Upper lobe of right lung (tissue), 1 donor: ENCODE measurements at regions not wholly inside any gene's neighbourhood (a gene's known extent, or its start where the extent isn't known, plus 50 kb on each side); places are given as distances from the start of the nearest gene placed in this dataset.

Source experiments
- ATAC-seq: fragments of 200-7000 bp; cut with Tn5 transposase; one replicate; pipeline ENCODE4 v1.9.1; 2020; ENCODE audit warnings: mild to moderate bottlenecking, moderate library complexity
- DNase-seq: peaks from one replicate; pipeline ENCODE4 v3.0.0-alpha.2; 2020
- H3K27ac ChIP-seq: fragments of 200-600 bp; one replicate; pipeline ENCODE4 v1.8.0; 2022
- H3K27me3 ChIP-seq: fragments of 200-600 bp; one replicate; pipeline ENCODE4 v1.8.0; 2022; ENCODE audit warnings: mild to moderate bottlenecking
- H3K36me3 ChIP-seq: fragments of 200-600 bp; one replicate; pipeline ENCODE4 v1.8.0; 2022
- H3K4me1 ChIP-seq: fragments of 200-600 bp; one replicate; pipeline ENCODE4 v1.8.0; 2022
- H3K4me3 ChIP-seq: fragments of 200-600 bp; one replicate; pipeline ENCODE4 v1.8.0; 2022; ENCODE audit warnings: mild to moderate bottlenecking
- H3K9me3 ChIP-seq: fragments of 200-600 bp; one replicate; pipeline ENCODE4 v1.8.0; 2022
- intact Hi-C: fragments of 100-400 bp; cut with DNase I; formaldehyde crosslinking; loops from one replicate; pipeline ENCODE4 v1.11.0; 2022
- TF ChIP-seq, protein P1 (sequence below): fragments of 200-600 bp; IDR thresholded peaks from one replicate; pipeline ENCODE4 v1.8.0; 2022; ENCODE audit warnings: antibody characterized with exemption
- donor health status: DM: no; HTN: yes; CAD: no; lungs with severe emphysema.

DNA sequence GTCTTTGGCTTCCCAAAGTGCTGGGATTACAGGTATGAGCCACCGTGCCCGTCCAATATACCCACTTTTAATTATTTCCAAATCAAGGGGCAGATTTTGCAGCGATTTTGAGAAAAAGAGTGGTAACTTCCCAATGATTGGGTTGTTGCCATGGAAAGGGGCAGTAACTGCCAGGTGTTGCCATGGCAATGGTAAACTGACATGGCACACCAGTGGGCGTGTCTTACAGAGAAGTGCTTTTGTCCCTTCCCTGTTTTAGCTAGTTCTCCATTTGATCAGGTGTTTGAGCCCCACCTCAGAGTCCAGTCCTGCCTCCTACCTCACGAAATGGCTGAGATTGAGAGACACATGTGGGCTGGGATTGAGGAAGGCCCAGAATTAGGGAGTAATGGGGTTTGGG is 86.3 kb upstream of the IER5L start:
- H3K36me3 ChIP-seq = no peaks in the 10 kb centered on the region
- intact Hi-C loops = no loop called here
- peaks cover 4% of the 10 kb centered on the region for H3K4me1 ChIP-seq
- TF ChIP-seq, protein P1, sequence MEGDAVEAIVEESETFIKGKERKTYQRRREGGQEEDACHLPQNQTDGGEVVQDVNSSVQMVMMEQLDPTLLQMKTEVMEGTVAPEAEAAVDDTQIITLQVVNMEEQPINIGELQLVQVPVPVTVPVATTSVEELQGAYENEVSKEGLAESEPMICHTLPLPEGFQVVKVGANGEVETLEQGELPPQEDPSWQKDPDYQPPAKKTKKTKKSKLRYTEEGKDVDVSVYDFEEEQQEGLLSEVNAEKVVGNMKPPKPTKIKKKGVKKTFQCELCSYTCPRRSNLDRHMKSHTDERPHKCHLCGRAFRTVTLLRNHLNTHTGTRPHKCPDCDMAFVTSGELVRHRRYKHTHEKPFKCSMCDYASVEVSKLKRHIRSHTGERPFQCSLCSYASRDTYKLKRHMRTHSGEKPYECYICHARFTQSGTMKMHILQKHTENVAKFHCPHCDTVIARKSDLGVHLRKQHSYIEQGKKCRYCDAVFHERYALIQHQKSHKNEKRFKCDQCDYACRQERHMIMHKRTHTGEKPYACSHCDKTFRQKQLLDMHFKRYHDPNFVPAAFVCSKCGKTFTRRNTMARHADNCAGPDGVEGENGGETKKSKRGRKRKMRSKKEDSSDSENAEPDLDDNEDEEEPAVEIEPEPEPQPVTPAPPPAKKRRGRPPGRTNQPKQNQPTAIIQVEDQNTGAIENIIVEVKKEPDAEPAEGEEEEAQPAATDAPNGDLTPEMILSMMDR = no peak
- DNase-seq (no peak), ATAC-seq (no peak)
- H3K4me3 ChIP-seq = no peak overlapping the region
- H3K27ac ChIP-seq = no peak overlapping the region
- no peaks in the 10 kb centered on the region for H3K9me3 ChIP-seq
- H3K27me3 ChIP-seq = no peaks in the 10 kb centered on the region

DNA sequence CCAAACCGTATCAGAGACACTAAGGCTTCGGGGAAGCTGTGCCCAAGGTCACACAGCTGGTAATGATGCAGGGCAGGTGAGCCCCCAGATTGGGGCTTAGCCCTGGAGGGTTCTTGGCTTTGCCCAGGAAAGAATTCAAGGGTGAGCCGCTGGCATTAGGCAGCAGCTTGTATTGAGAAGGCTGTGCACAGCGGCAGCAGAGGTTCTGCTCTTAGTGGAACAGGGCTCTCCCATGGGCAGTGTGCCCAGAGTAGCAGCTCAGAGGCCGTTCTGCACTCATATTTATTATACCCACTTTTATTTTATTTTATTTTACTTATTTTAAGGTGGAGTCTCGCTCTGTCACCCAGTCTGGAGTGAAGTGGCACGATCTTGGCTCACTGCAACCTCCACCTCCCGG is 85.8 kb upstream of the IER5L start:
- H3K9me3 ChIP-seq = no peaks in the 10 kb centered on the region
- no peaks in the 10 kb centered on the region for H3K36me3 ChIP-seq
- no peak overlapping the region for H3K27ac ChIP-seq
- H3K4me1 ChIP-seq = peaks cover 7% of the 10 kb centered on the region
- no peak overlapping the region for H3K4me3 ChIP-seq
- TF ChIP-seq, protein P1 = no peak
- H3K27me3 ChIP-seq = no peaks in the 10 kb centered on the region
- DNase-seq (no peak), ATAC-seq (no peak)
- intact Hi-C loops = no loop called here

DNA sequence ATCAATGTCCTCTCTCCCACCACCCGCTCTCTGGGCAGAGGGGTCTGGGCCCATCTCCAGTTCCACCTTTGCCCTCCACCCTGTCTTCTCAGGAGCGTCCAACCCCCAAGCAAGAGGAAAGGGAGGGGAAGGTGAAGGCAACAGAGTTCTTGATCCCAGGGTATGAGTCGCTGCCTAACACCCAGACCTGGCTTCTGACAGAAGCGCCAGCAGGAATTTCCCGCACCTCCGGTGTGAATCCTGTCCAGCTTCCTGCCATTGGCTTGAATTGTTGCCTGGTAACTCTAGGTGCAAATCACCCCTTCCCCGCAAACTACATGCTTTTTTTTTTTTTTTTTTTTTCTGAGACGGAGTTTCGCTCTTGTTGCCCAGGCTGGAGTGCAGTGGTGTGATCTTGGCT is 84.2 kb upstream of the IER5L start:
- Histone ChIP-seq H3K4me1 (peaks cover 15% of the 10 kb centered on the region), H3K9me3 (no peaks in the 10 kb centered on the region), H3K36me3 (no peaks in the 10 kb centered on the region), H3K27me3 (peaks cover 10% of the 10 kb centered on the region), H3K4me3 (no peak overlapping the region), H3K27ac (no peak overlapping the region)
- ATAC-seq = no peak
- TF ChIP-seq, protein P1 = no peak
- DNase-seq = peak; percentile 37
- intact Hi-C loops = no loop called here

DNA sequence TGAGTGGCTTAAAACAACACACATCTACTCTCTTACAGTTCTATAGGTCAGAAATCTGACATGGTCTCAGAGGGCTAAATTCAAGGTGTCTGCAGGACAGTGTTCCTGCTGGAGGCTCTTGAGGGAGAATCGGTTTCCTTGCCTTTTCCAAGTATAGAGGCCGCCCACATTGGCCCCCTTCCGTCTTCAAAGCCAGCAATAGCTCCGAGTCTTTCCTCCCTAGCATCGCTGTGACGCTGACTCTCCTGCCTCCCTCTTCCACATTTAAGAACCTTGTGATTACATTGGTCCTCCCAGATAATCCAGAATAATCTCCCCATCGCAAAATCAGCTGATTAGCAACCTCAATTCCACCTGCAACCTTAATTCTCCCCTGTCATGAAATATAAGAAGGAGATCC is 81.3 kb upstream of the IER5L start:
- Histone ChIP-seq H3K4me1 (peaks cover 15% of the 10 kb centered on the region), H3K27me3 (peaks cover 10% of the 10 kb centered on the region), H3K4me3 (no peak overlapping the region), H3K27ac (no peak overlapping the region), H3K9me3 (no peaks in the 10 kb centered on the region), H3K36me3 (no peaks in the 10 kb centered on the region)
- DNase-seq (peak; percentile 12), ATAC-seq (no peak)
- intact Hi-C loops = no loop called here
- TF ChIP-seq, protein P1 = no peak

DNA sequence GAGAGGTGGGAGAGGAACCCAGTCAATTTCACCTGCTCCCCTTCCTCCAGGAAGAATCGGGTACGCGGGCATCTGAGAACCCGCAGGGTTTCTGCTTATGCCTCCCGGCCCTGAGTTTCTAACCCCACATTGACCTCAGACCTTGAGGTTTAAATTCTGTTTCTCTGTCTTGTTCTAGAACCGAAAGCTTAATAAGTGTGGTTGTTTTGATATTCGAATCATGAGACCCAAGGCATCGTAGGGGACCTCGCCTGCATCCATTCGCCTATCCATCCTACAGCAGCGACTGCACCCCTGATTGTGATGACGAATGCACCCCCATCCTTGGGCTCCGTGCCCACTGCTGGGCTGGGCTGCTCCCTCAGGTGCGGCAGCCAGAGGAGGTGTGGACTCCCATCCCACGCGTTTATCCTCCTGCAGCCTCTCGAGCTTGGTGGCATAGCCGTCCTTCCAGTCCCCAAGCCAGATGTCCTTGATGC is 80.8 kb upstream of the IER5L start:
- TF ChIP-seq, protein P1 = no peak
- H3K36me3 ChIP-seq = no peaks in the 10 kb centered on the region
- intact Hi-C loops = no loop called here
- H3K4me1 ChIP-seq = peaks cover 15% of the 10 kb centered on the region
- H3K9me3 ChIP-seq = no peaks in the 10 kb centered on the region
- DNase-seq = peak; percentile 57
- H3K4me3 ChIP-seq = peak overlapping the region; percentile 35
- no peak for ATAC-seq
- peaks cover 10% of the 10 kb centered on the region for H3K27me3 ChIP-seq
- H3K27ac ChIP-seq = no peak overlapping the region

DNA sequence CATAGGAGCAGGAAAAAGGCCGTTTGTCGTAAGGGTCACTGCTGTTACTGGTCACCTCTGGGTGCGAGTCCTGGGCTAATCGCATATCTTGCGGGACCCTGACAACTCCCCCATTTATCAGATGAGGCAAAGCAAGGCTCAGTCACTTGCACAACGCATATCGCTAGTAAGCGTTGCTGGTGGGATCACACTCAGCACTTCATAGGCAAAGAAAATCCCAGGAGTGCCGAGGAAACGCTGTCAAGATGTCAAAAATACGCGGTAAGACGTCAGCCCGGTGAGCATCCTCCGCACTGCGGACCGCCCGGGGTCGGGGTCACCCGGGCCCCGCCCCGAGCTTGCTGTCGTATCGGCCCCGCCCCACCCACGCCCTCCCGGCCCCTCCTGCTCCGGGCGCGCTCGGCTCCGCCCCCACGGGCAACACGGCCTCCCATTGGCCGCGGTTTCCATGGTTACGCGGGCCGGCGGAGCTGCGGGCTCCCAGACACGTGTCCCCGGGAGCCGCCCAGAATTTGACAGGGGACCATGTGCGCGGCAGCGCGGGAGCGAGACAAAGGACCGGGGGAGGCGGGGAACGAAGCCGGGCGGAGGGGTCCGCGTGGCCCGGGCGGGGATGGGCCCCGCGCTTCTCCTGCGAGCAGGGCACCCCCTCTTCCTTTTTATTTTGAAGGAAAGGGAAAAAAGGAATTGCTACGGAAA is 80.2 kb upstream of the IER5L start:
- no peaks in the 10 kb centered on the region for H3K9me3 ChIP-seq
- H3K27me3 ChIP-seq = peaks cover 10% of the 10 kb centered on the region
- H3K27ac ChIP-seq = no peak overlapping the region
- peak; percentile 94 for DNase-seq
- intact Hi-C loops = no loop called here
- H3K4me3 ChIP-seq = peak overlapping the region; percentile 35
- H3K4me1 ChIP-seq = peaks cover 15% of the 10 kb centered on the region
- peak; percentile 91 for ATAC-seq
- no peaks in the 10 kb centered on the region for H3K36me3 ChIP-seq
- TF ChIP-seq, protein P1 = no peak
